Neural progenitor cell (in vitro differentiated cells): ENCODE measurements at regions not wholly inside any gene's neighbourhood (a gene's known extent, or its start where the extent isn't known, plus 50 kb on each side); places are given as distances from the start of the nearest gene placed in this dataset.

Source experiments
- CTCF ChIP-seq: fragments of 200-600 bp; sonication (generic); IDR thresholded peaks from 2 replicates; pipeline ENCODE4 v1.5.1; 2017; ENCODE audit warnings: antibody characterized with exemption, mild to moderate bottlenecking
- EZH2phosphoT487 ChIP-seq: fragments of 200-600 bp; sonication (generic); IDR thresholded peaks from 2 replicates; pipeline ENCODE4 v1.6.1; 2017; ENCODE audit warnings: antibody characterized with exemption

DNA sequence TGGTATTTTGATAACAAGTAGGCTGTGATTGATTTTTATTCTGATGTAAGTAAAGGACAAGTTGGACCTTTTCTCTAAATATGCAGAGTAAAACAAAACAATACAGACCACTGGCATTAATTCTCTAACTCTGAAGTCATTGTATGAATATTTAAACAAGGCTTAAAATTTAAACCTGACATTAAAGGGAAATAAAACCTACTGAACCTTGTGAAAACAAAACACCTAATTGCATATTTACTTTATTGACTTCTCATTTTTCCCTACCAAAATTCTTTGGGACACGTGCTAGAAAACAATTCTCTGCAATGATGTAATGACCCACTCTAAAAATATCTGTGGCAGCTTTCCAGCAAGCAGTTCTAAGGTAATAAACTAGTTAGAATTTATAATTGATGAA, 369.7 kb upstream of the TRAM1L1 start:
- TF ChIP-seq CTCF = no peak
- no peak for TF ChIP-seq EZH2phosphoT487
